ENCODE measurements at regions not wholly inside any gene's neighbourhood (a gene's known extent, or its start where the extent isn't known, plus 50 kb on each side); places are given as distances from the start of the nearest gene placed in this dataset.
"Not testable (repeated sequence)": the region's sequence is repeated elsewhere in the genome, so short reads cannot be mapped to it uniquely, and the experiment has no call there.

GRCh38 chr1:166630369-166630768, 208.9 kb upstream of the POGK start:
- intact Hi-C loops (cut with micrococcal nuclease), result no loop called here
- ChIA-PET POLR2A (no interaction called here), CTCF (no interaction called here)
- no peak for TF ChIP-seq CTCF (IDR thresholded peaks at IDR 0.05)
- H3K4me3 Mint-ChIP-seq, result no peak overlapping the region
- no peaks in the 10 kb centered on the region for H3K4me1 Mint-ChIP-seq (ENCODE audit: low read depth)
- no peaks in the 10 kb centered on the region for H3K36me3 Mint-ChIP-seq (ENCODE audit: low read depth)
- peaks cover 4% of the 10 kb centered on the region for H3K27me3 Mint-ChIP-seq
- no peak overlapping the region for H3K27ac Mint-ChIP-seq
- no peak for DNase-seq
- no peak for ATAC-seq
- no peaks in the 10 kb centered on the region for H3K9me3 Mint-ChIP-seq

- Mint-ChIP-seq H3K36me3 (ENCODE audit: low read depth) (no peaks in the 10 kb centered on the region), H3K9me3 (no peaks in the 10 kb centered on the region), H3K27ac (no peak overlapping the region), H3K4me1 (ENCODE audit: low read depth) (no peaks in the 10 kb centered on the region), H3K4me3 (no peak overlapping the region), H3K27me3 (peaks cover 17% of the 10 kb centered on the region)
- ChIA-PET POLR2A (interaction anchor here (0.6 kb wide), 1 partner anchor 1561 kb away, joined by 3 read pairs; no protein-coding TSS in a partner anchor), CTCF (no interaction called here)
- no peak for DNase-seq
- no peak for TF ChIP-seq CTCF (IDR thresholded peaks at IDR 0.05)
- no peak for ATAC-seq
- intact Hi-C loops (cut with micrococcal nuclease), result no loop called here
Observed at GRCh38 chr1:166638137-166638536, 201.1 kb upstream of the POGK start.

GRCh38 chr1:166657228-166657627, 182.0 kb upstream of the POGK start:
- DNase-seq; ATAC-seq; CTCF ChIA-PET; intact Hi-C loops (cut with micrococcal nuclease); H3K36me3 Mint-ChIP-seq (ENCODE audit: low read depth); H3K27me3 Mint-ChIP-seq; H3K4me3 Mint-ChIP-seq; H3K27ac Mint-ChIP-seq; H3K9me3 Mint-ChIP-seq; H3K4me1 Mint-ChIP-seq (ENCODE audit: low read depth); POLR2A ChIA-PET: not testable (repeated sequence)

- intact Hi-C loops (cut with micrococcal nuclease); H3K27me3 Mint-ChIP-seq; H3K27ac Mint-ChIP-seq; H3K4me1 Mint-ChIP-seq (ENCODE audit: low read depth); CTCF ChIA-PET; H3K4me3 Mint-ChIP-seq; POLR2A ChIA-PET; H3K9me3 Mint-ChIP-seq; DNase-seq; ATAC-seq; H3K36me3 Mint-ChIP-seq (ENCODE audit: low read depth): not testable (repeated sequence)
Observed at GRCh38 chr1:166666790-166667189, 172.5 kb upstream of the POGK start.

GRCh38 chr1:166667600-166667999, 171.7 kb upstream of the POGK start:
- H3K27me3 Mint-ChIP-seq; H3K4me3 Mint-ChIP-seq; CTCF ChIA-PET; intact Hi-C loops (cut with micrococcal nuclease); H3K27ac Mint-ChIP-seq; H3K9me3 Mint-ChIP-seq; H3K4me1 Mint-ChIP-seq (ENCODE audit: low read depth); H3K36me3 Mint-ChIP-seq (ENCODE audit: low read depth); DNase-seq; ATAC-seq; POLR2A ChIA-PET: not testable (repeated sequence)

GRCh38 chr1:166671627-166672026, 167.6 kb upstream of the POGK start:
- Mint-ChIP-seq H3K4me1 (ENCODE audit: low read depth) (peaks cover 10% of the 10 kb centered on the region), H3K27me3 (no peaks in the 10 kb centered on the region), H3K9me3 (no peaks in the 10 kb centered on the region), H3K4me3 (no peak overlapping the region), H3K27ac (no peak overlapping the region), H3K36me3 (ENCODE audit: low read depth) (no peaks in the 10 kb centered on the region)
- ChIA-PET POLR2A (no interaction called here), CTCF (no interaction called here)
- DNase-seq (no peak), ATAC-seq (no peak)
- intact Hi-C loops (cut with micrococcal nuclease), result no loop called here
- no peak for TF ChIP-seq CTCF (IDR thresholded peaks at IDR 0.05)

GRCh38 chr1:166673722-166674121, 165.6 kb upstream of the POGK start:
- no peaks in the 10 kb centered on the region for H3K36me3 Mint-ChIP-seq (ENCODE audit: low read depth)
- POLR2A ChIA-PET, result no interaction called here
- peaks cover 10% of the 10 kb centered on the region for H3K4me1 Mint-ChIP-seq (ENCODE audit: low read depth)
- no peaks in the 10 kb centered on the region for H3K9me3 Mint-ChIP-seq
- no peak for TF ChIP-seq CTCF (IDR thresholded peaks at IDR 0.05)
- H3K27me3 Mint-ChIP-seq, result no peaks in the 10 kb centered on the region
- DNase-seq, result no peak
- no peak overlapping the region for H3K4me3 Mint-ChIP-seq
- H3K27ac Mint-ChIP-seq, result no peak overlapping the region
- no peak for ATAC-seq
- CTCF ChIA-PET, result no interaction called here
- intact Hi-C loops (cut with micrococcal nuclease), result no loop called here
